ENCODE measurements at regions not wholly inside any gene's neighbourhood (a gene's known extent, or its start where the extent isn't known, plus 50 kb on each side); places are given as distances from the start of the nearest gene placed in this dataset.

DNA sequence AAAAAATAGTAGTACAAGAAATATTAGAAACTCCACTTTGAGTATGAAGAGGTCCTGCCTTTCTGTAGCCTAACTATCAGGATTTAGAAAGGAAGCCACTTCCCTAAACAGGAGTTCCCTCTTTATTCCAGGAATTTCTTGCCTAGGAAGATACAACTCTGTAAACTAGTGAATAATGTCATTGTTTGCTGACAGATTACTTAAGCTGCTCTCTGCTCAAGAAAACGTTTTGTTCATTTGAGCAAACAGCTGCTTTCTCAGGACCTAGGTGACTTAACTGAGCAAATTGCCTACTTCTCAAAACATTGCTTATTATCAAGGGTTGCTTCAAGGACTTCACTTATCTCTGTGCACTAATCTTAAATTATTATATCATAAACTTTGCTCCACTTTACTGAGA is 1419.4 kb upstream of the SLC10A2 start:
- Mint-ChIP-seq H3K4me3 (no peak overlapping the region), H3K27me3 (no peaks in the 10 kb centered on the region), H3K36me3 (no peaks in the 10 kb centered on the region), H3K27ac (no peak overlapping the region), H3K9me3 (ENCODE audit: low read depth) (peaks cover 4% of the 10 kb centered on the region), H3K4me1 (ENCODE audit: low read depth) (no peaks in the 10 kb centered on the region)

DNA sequence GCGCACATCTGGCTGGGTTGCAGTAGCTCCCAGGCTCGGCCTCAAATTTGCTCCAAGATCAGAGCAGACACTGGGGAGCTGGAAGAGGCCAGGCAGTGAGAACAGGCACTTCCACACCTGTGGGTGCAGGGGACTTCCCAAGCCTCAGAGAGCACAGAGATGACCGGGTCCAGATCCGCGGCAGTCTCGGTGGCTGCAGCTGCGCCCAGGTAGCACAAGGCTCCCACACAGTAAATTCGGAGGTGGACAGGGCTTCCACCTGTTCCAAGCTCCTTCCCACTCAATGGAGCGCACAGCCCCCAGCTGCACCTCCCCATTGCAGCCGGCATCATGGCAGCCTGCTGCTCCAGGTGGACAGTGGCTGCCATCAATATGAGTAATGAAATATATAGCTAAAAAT is 1417.4 kb upstream of the SLC10A2 start:
- no peaks in the 10 kb centered on the region for H3K4me1 Mint-ChIP-seq (ENCODE audit: low read depth)
- H3K27me3 Mint-ChIP-seq: no peaks in the 10 kb centered on the region
- peaks cover 4% of the 10 kb centered on the region for H3K9me3 Mint-ChIP-seq (ENCODE audit: low read depth)
- no peak overlapping the region for H3K4me3 Mint-ChIP-seq
- no peaks in the 10 kb centered on the region for H3K36me3 Mint-ChIP-seq
- H3K27ac Mint-ChIP-seq: no peak overlapping the region

DNA sequence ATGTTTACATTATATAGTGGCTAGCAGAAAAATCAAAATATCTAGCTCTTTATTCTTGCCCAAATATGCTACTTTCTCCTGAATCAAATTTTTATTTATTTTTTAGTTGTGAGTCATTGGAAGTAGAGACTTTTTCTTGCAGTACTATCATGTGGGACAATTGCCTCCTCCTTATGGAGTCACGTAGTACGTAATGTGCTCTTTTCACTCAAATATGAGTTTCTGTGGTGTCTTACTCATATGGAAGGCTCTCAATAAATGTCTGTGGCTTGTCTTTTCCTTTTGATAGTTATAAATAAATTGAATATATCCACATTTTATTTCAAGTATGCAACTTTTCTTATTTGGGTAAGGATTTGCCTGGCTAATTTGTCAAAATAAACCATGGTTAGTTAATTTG is 1411.0 kb upstream of the SLC10A2 start:
- Mint-ChIP-seq H3K36me3 (no peaks in the 10 kb centered on the region), H3K4me3 (no peak overlapping the region), H3K9me3 (ENCODE audit: low read depth) (peaks cover 9% of the 10 kb centered on the region), H3K27me3 (no peaks in the 10 kb centered on the region), H3K27ac (no peak overlapping the region), H3K4me1 (ENCODE audit: low read depth) (no peaks in the 10 kb centered on the region)

DNA sequence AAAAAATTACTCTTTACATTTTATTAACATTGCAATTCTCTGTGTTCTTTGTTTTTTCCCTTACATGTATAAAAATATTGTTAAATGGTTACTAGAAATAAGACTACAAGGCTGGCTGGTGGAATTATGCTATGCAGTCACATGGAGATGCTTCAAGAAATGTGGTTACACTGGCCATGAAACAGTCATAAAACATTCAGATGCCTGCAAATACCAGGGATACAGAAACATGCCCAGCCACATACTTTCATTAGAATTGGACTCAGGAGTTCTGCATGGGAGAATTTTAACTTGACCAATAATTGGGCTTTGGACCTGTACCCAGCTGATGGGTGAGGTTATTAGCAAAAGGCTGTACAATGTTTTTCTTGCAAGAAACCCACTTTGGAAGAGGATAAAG is 1407.7 kb upstream of the SLC10A2 start:
- peaks cover 5% of the 10 kb centered on the region for H3K9me3 Mint-ChIP-seq (ENCODE audit: low read depth)

DNA sequence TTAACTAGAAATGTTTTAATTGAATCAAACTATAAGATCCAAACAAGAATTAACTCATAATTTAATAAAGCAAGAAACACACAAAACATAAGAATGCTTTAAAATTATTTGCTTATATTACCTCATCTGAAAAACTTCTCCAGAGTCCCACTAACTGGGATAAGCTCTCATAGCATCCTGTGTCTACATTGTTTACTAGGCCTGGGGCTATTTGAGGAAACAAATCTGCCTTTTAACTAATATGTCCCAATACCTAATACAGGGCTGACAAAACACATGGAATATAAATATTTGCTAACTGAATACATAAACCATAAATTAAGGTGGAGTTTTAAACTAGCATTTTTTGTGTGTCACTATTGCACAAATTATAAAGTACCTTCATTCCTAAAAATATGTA is 1399.8 kb upstream of the SLC10A2 start:
- Mint-ChIP-seq H3K4me3 (no peak overlapping the region), H3K4me1 (ENCODE audit: low read depth) (no peaks in the 10 kb centered on the region), H3K27me3 (no peaks in the 10 kb centered on the region), H3K36me3 (no peaks in the 10 kb centered on the region), H3K9me3 (ENCODE audit: low read depth) (peaks cover 3% of the 10 kb centered on the region), H3K27ac (no peak overlapping the region)

More for the DNA sequence above, 1407.7 kb upstream of the SLC10A2 start:
- Mint-ChIP-seq H3K27ac (no peak overlapping the region), H3K4me1 (ENCODE audit: low read depth) (no peaks in the 10 kb centered on the region), H3K27me3 (no peaks in the 10 kb centered on the region), H3K4me3 (no peak overlapping the region), H3K36me3 (no peaks in the 10 kb centered on the region)

DNA sequence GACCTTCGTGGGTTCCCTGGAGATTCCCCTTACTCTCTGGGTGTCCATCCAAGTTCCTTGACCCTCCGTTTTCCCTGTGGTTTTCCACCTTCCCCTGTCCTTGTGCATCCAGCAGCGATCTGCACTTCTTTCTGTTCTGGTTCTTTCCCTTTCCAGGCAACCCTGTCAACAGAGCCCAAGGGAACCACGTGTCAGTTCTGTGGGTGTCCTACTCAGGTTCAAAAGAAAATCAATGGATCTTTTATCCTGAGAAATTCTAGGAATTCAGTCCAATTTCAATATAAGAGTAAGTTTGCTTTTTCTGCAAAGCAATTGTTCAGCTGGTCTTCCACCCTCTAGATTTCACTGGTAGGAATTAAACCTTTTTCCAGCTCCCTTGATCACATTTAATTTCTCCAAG is 1394.8 kb upstream of the SLC10A2 start:
- H3K27ac Mint-ChIP-seq: no peak overlapping the region
- H3K36me3 Mint-ChIP-seq: no peaks in the 10 kb centered on the region
- no peaks in the 10 kb centered on the region for H3K27me3 Mint-ChIP-seq
- H3K4me3 Mint-ChIP-seq: no peak overlapping the region
- H3K4me1 Mint-ChIP-seq (ENCODE audit: low read depth): no peaks in the 10 kb centered on the region
- peaks cover 3% of the 10 kb centered on the region for H3K9me3 Mint-ChIP-seq (ENCODE audit: low read depth)

DNA sequence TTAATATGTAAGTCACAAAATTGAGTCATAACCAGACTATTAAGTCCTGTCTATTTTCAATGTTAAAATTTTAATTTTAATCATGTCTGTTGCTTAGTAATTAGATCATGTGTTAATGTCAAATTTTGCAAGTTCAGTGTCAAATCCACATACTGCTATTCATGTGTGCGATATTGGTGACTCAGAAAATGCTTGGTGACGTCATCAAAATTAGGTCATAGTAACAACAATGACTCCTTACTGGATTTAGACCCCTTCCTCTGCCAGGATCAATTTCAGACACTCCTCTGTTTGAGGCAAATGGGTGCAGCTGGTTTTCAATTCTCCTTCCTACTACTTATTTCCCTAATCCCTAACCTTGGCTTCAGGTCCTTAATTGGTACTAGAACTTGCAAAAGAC is 1394.3 kb upstream of the SLC10A2 start:
- Mint-ChIP-seq H3K9me3 (ENCODE audit: low read depth) (peaks cover 3% of the 10 kb centered on the region), H3K27ac (no peak overlapping the region), H3K4me1 (ENCODE audit: low read depth) (no peaks in the 10 kb centered on the region), H3K27me3 (no peaks in the 10 kb centered on the region), H3K4me3 (no peak overlapping the region), H3K36me3 (no peaks in the 10 kb centered on the region)

DNA sequence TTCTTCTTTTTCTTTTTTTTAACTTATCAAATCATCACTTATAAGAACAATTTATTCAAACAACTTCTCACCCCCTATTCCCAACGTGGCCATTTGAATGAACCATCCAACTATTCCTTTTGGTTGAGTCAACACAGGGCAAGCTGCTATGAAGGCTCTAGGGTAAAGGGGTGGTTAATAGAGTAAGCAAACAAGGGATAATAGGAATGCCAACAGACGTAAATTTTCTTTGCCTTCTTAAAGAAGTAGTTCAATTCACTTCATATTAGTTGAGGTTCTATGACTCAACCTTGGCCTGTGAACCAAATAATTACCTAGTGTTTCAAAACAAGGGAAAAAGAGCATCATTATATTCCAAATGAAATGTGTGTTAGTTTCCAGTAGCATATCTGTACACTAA is 1383.8 kb upstream of the SLC10A2 start:
- H3K27me3 Mint-ChIP-seq: no peaks in the 10 kb centered on the region
- no peak overlapping the region for H3K27ac Mint-ChIP-seq
- H3K9me3 Mint-ChIP-seq (ENCODE audit: low read depth): peaks cover 12% of the 10 kb centered on the region
- H3K4me3 Mint-ChIP-seq: no peak overlapping the region
- H3K4me1 Mint-ChIP-seq (ENCODE audit: low read depth): no peaks in the 10 kb centered on the region
- no peaks in the 10 kb centered on the region for H3K36me3 Mint-ChIP-seq

DNA sequence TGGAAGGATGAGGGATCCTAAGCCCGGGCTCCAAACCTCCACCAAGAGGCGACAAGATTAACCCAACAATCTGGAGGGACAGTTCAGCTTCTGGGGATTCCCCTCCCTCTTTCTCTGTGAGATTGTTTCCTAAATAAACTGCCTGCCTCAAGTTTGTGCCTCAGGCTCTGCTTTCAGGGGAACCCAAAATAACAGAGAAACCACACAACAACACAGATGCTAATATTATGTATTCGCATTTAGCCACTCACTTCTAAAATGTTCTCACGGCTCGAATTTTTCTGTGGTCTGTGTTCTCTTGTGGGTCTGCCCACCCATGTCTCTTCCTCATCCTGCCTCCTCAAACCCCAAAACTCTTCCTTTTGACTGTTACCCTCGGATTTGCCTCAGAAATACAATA is 1381.1 kb upstream of the SLC10A2 start:
- H3K27me3 Mint-ChIP-seq: no peaks in the 10 kb centered on the region
- peaks cover 11% of the 10 kb centered on the region for H3K9me3 Mint-ChIP-seq (ENCODE audit: low read depth)
- no peaks in the 10 kb centered on the region for H3K4me1 Mint-ChIP-seq (ENCODE audit: low read depth)
- H3K36me3 Mint-ChIP-seq: no peaks in the 10 kb centered on the region
- no peak overlapping the region for H3K27ac Mint-ChIP-seq
- no peak overlapping the region for H3K4me3 Mint-ChIP-seq

DNA sequence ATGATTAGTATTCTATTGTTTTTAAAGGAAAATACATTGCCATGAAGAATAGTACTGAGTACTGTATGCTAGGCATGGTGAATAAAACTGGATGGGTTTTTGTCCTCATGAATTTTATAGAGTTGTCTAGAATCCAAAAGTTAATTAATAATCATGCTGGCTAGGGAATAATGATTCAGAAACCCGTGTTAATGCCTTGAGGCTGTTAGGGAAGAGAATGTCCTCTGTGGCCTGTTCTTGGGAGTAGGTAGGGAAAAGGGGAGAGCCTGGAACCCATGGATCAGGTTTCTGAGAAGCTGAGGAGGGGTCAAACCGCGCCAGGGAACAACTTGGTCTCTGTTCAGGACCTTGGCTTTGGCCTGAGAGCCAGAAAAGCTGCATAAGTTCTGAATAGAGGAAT is 1376.3 kb upstream of the SLC10A2 start:
- H3K27me3 Mint-ChIP-seq: no peaks in the 10 kb centered on the region
- H3K9me3 Mint-ChIP-seq (ENCODE audit: low read depth): no peaks in the 10 kb centered on the region
- no peaks in the 10 kb centered on the region for H3K4me1 Mint-ChIP-seq (ENCODE audit: low read depth)
- H3K4me3 Mint-ChIP-seq: no peak overlapping the region
- no peaks in the 10 kb centered on the region for H3K36me3 Mint-ChIP-seq
- no peak overlapping the region for H3K27ac Mint-ChIP-seq

DNA sequence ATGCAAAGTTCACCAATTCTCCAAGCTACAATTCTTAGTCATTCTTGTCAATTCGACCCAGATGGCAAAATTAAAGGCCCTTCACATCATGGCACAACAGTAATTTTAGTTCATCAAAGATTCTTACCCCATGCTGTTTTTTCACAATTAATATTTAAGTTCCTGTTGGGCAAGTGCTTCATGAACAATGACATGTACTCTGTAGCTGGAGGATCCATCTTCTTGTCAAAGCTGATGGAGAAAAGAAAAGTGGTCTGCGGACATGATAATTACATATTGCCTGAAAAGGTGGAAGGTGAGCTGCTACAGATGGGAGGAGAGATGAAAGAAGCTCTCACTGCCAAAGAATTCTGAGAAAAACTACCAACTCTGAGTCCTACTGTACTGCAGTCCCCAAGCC is 1370.3 kb upstream of the SLC10A2 start:
- Mint-ChIP-seq H3K4me1 (ENCODE audit: low read depth) (no peaks in the 10 kb centered on the region), H3K27me3 (no peaks in the 10 kb centered on the region), H3K9me3 (ENCODE audit: low read depth) (no peaks in the 10 kb centered on the region), H3K4me3 (no peak overlapping the region), H3K27ac (no peak overlapping the region), H3K36me3 (no peaks in the 10 kb centered on the region)

DNA sequence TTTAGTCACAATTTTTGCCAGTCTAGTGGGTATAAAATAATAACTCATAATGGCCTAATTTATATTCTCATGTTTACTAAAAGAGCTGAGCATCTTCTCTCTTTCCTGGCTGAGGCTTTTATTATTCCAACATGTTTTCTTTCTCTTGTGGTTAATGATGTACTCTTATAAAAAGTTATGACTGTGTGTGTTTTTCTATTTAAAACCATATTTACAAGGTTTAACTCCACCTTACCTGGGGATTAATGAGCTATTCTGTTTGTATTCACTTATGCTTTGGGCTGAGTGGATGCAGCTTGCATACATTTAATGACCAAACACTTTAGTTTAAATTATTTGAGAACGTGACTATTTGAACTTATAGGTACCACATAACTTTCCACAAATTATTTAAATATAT is 1365.7 kb upstream of the SLC10A2 start:
- no peak overlapping the region for H3K27ac Mint-ChIP-seq
- H3K9me3 Mint-ChIP-seq (ENCODE audit: low read depth): no peaks in the 10 kb centered on the region
- H3K36me3 Mint-ChIP-seq: no peaks in the 10 kb centered on the region
- no peaks in the 10 kb centered on the region for H3K27me3 Mint-ChIP-seq
- H3K4me3 Mint-ChIP-seq: no peak overlapping the region
- no peaks in the 10 kb centered on the region for H3K4me1 Mint-ChIP-seq (ENCODE audit: low read depth)

DNA sequence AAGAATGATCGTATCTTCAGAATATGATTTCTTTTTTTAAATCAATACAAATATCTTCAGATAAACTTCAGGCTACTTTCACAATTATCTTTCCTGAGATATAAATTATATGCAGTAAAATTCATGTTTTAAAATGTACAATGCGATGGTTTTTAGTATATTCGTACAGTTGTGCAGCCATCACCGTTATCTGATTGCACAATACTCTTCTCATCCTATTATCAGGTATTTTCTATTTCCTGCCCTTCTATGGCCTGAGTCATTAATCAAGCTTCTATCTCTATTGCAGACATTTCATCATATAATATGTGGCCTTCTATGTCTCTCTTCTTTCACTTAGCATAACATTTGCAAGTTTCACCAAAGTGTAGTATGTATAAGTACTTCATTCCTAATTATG is 1360.2 kb upstream of the SLC10A2 start:
- H3K36me3 Mint-ChIP-seq: no peaks in the 10 kb centered on the region
- H3K27me3 Mint-ChIP-seq: no peaks in the 10 kb centered on the region
- no peak overlapping the region for H3K4me3 Mint-ChIP-seq
- H3K9me3 Mint-ChIP-seq (ENCODE audit: low read depth): no peaks in the 10 kb centered on the region
- H3K4me1 Mint-ChIP-seq (ENCODE audit: low read depth): no peaks in the 10 kb centered on the region
- no peak overlapping the region for H3K27ac Mint-ChIP-seq

DNA sequence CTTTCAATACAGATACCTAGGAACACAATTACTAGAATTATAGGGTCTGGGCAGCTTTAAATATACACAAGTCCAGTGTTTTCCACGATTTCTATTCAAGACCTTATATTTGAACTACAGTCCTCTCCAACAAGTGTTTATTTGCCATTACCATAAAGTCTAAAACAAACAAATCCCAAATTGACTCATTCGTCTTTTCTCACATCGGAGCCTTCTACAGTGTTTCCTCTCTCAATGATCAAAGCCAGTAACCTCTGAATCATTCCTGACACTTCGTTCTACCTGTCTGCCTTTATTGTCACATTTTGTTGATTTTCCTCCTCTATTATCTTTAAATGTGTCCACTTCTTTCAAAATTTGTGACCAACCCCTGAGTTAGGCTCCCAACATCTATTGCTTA is 1356.5 kb upstream of the SLC10A2 start:
- Mint-ChIP-seq H3K36me3 (no peaks in the 10 kb centered on the region), H3K4me3 (no peak overlapping the region), H3K9me3 (ENCODE audit: low read depth) (no peaks in the 10 kb centered on the region), H3K27ac (no peak overlapping the region), H3K27me3 (no peaks in the 10 kb centered on the region), H3K4me1 (ENCODE audit: low read depth) (no peaks in the 10 kb centered on the region)

DNA sequence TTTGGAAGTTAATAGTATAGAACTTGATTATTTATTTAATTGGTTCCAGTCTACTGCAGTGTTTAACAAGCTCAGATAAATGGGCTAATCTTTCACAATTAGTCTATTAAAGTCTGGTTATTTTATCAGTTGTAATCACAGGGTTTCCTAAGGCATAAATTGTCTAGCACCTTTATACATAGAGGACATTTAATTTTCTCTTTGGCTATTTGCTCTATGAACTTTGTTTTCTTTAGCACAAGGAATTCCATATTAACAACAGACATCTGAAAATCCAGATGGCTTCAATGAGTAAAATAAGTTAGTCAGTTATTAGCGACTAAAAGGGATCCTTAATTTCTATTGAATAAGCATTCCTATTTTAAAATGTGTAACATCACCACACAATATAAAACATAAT is 1350.8 kb upstream of the SLC10A2 start:
- no peak overlapping the region for H3K4me3 Mint-ChIP-seq
- H3K4me1 Mint-ChIP-seq (ENCODE audit: low read depth): no peaks in the 10 kb centered on the region
- H3K9me3 Mint-ChIP-seq (ENCODE audit: low read depth): no peaks in the 10 kb centered on the region
- H3K27me3 Mint-ChIP-seq: no peaks in the 10 kb centered on the region
- H3K27ac Mint-ChIP-seq: no peak overlapping the region
- H3K36me3 Mint-ChIP-seq: no peaks in the 10 kb centered on the region

DNA sequence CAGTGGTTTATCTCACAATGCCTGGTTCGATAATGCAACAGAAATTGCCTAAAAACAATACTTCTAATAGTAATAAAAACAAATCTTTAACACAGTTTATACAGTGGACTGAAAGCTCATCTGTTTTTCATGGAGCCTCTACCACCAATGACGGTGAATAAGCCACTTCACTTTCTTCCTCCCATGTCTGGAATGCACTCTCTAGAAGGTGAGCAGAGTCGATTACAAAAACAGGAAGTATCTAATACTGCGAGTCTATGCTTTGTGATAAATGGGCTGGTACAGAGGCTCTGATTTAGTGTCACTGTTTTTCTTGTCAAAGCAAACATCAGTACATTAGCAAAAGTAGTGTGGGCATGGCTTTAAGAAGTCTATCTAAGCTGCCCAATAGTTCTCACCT is 1348.6 kb upstream of the SLC10A2 start:
- no peaks in the 10 kb centered on the region for H3K9me3 Mint-ChIP-seq (ENCODE audit: low read depth)
- no peak overlapping the region for H3K27ac Mint-ChIP-seq

DNA sequence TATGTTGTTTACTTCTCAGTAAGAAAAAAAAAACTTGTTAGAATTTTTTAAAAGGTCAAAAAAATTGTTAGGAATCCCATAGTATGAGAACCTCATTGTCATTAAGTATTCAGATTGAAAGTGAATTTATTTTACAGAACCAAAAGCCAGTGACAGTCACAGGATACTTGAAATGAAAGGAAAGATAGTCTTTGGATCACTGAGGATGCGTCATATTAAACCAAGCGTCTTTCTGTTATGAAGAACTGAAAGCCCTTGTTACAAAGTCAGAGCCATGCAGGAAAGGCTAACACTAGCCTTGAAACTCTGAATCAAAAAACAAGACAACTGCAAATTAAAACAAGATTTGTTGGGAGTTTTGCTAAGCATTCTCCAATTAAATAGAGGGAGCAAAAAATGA is 1348.0 kb upstream of the SLC10A2 start:
- Mint-ChIP-seq H3K36me3 (no peaks in the 10 kb centered on the region), H3K4me3 (no peak overlapping the region), H3K9me3 (ENCODE audit: low read depth) (no peaks in the 10 kb centered on the region), H3K27me3 (no peaks in the 10 kb centered on the region), H3K27ac (no peak overlapping the region), H3K4me1 (ENCODE audit: low read depth) (no peaks in the 10 kb centered on the region)

More for the DNA sequence above, 1348.6 kb upstream of the SLC10A2 start:
- Mint-ChIP-seq H3K36me3 (no peaks in the 10 kb centered on the region), H3K4me3 (no peak overlapping the region), H3K27me3 (no peaks in the 10 kb centered on the region), H3K4me1 (ENCODE audit: low read depth) (no peaks in the 10 kb centered on the region)
